CD8-positive, alpha-beta memory T cell (primary cell): ENCODE measurements at regions not wholly inside any gene's neighbourhood (a gene's known extent, or its start where the extent isn't known, plus 50 kb on each side); places are given as distances from the start of the nearest gene placed in this dataset.

Experiments used
- CTCF ChIA-PET: fragments of 350-600 bp; sonication (Branson Sonifier 250); formaldehyde crosslinking; loops from one replicate; lab custom pipeline; 2021; ENCODE audit warnings: antibody characterized with exemption; lab: Charles Lee
- POLR2A ChIA-PET: fragments of 350-600 bp; sonication (Branson Sonifier 250); formaldehyde crosslinking; loops from one replicate; lab custom pipeline; 2021; ENCODE audit warnings: antibody characterized with exemption; lab: Charles Lee
- DNase-seq, 5 donors: peaks; one replicate each; pipeline versions ENCODE4 v3.0.0 to v3.0.0-alpha.2; 2020 to 2022; ENCODE audit warnings: mixed read lengths in 1 of 5
- H3K27ac ChIP-seq: one replicate; pipeline ENCODE4 v1.7.0; 2013; ENCODE audit warnings: low read depth, mild to moderate bottlenecking, low read length, moderate library complexity
- H3K27me3 ChIP-seq: 2 replicates; pipeline ENCODE4 v1.7.0; 2013; ENCODE audit warnings: low read length, mild to moderate bottlenecking; ENCODE audit not compliant: insufficient read depth, poor library complexity, severe bottlenecking
- H3K36me3 ChIP-seq: 2 replicates; pipeline ENCODE4 v1.7.0; 2013; ENCODE audit warnings: mild to moderate bottlenecking, low read length, moderate library complexity; ENCODE audit not compliant: insufficient read depth
- H3K4me1 ChIP-seq: 2 replicates; pipeline ENCODE4 v1.7.0; 2013; ENCODE audit warnings: mild to moderate bottlenecking, low read length, moderate library complexity; ENCODE audit not compliant: insufficient read depth
- H3K4me3 ChIP-seq: 2 replicates; pipeline ENCODE4 v1.7.0; 2013; ENCODE audit warnings: mild to moderate bottlenecking, low read length
- H3K9me3 ChIP-seq: 2 replicates; pipeline ENCODE4 v1.7.0; 2013; ENCODE audit warnings: mild to moderate bottlenecking, low read length
- H3K27ac Mint-ChIP-seq, 8 donors: one replicate each; pipeline ENCODE4 v1.8.0; 2020 to 2021; ENCODE audit warnings: mixed read lengths in 8 of 8, mild to moderate bottlenecking in 6 of 8, inconsistent platforms in 3 of 8, moderate library complexity in 3 of 8
- H3K27me3 Mint-ChIP-seq, 2 donors: one replicate each; pipeline ENCODE4 v1.8.0; 2020 to 2021; ENCODE audit warnings: mixed read lengths in 2 of 2, mild to moderate bottlenecking in 1 of 2, moderate library complexity in 1 of 2
- H3K36me3 Mint-ChIP-seq, 3 donors: one replicate each; pipeline ENCODE4 v1.8.0; 2020 to 2021; ENCODE audit warnings: mixed read lengths in 3 of 3, inconsistent platforms in 1 of 3, mild to moderate bottlenecking in 1 of 3
- H3K4me1 Mint-ChIP-seq, 3 donors: one replicate each; pipeline ENCODE4 v1.8.0; 2020 to 2021; ENCODE audit warnings: mixed read lengths in 3 of 3, inconsistent platforms in 1 of 3, mild to moderate bottlenecking in 1 of 3
- H3K4me3 Mint-ChIP-seq, 7 donors: one replicate each; pipeline ENCODE4 v1.8.0; 2020 to 2021; ENCODE audit warnings: mixed read lengths in 7 of 7, mild to moderate bottlenecking in 6 of 7, moderate library complexity in 4 of 7, inconsistent platforms in 2 of 7
- H3K9me3 Mint-ChIP-seq, 5 donors: one replicate each; pipeline ENCODE4 v1.8.0; 2020 to 2022; ENCODE audit warnings: mixed read lengths in 5 of 5, mild to moderate bottlenecking in 3 of 5, moderate library complexity in 2 of 5, inconsistent platforms in 1 of 5

GRCh38 chr4:38213083-38213805 lies 253.0 kb downstream of the PTTG2 start:
- peaks cover 0 to 4% (median 2%) of the 10 kb centered on the region in 5 donors for H3K9me3 Mint-ChIP-seq
- H3K36me3 Mint-ChIP-seq, result peaks cover 0 to 8% (median 1%) of the 10 kb centered on the region in 3 donors
- H3K27ac Mint-ChIP-seq, result peak overlapping the region in 1 of 8 donors; percentile 0
- H3K27me3 ChIP-seq, result no peaks in the 10 kb centered on the region
- POLR2A ChIA-PET, result interaction anchor here (0.7 kb wide), 1 partner anchor 1314 kb away, joined by 5 read pairs; the partner anchor contains the start of gene UGDH
- no peak for DNase-seq
- no peak overlapping the region for H3K27ac ChIP-seq
- no peaks in the 10 kb centered on the region for H3K9me3 ChIP-seq
- H3K4me1 Mint-ChIP-seq, result peaks cover 0 to 2% (median 0%) of the 10 kb centered on the region in 3 donors
- H3K4me3 Mint-ChIP-seq, result no peak overlapping the region
- no peaks in the 10 kb centered on the region for H3K4me1 ChIP-seq
- H3K27me3 Mint-ChIP-seq, result peaks cover 0 to 1% of the 10 kb centered on the region in 2 donors
- no peak overlapping the region for H3K4me3 ChIP-seq
- CTCF ChIA-PET, result interaction anchor here (1.5 kb wide), 1 partner anchor 33 kb away, joined by 3 read pairs; no protein-coding TSS in a partner anchor
- no peaks in the 10 kb centered on the region for H3K36me3 ChIP-seq

GRCh38 chr4:38222892-38223291 lies 262.7 kb downstream of the PTTG2 start:
- no peak for DNase-seq
- Mint-ChIP-seq H3K4me1 (no peaks in the 10 kb centered on the region), H3K27me3 (peaks cover 0 to 1% of the 10 kb centered on the region in 2 donors), H3K9me3 (peaks cover 0 to 4% (median 0%) of the 10 kb centered on the region in 5 donors), H3K27ac (no peak overlapping the region), H3K4me3 (no peak overlapping the region), H3K36me3 (peaks cover 0 to 5% (median 3%) of the 10 kb centered on the region in 3 donors)
- no peaks in the 10 kb centered on the region for H3K36me3 ChIP-seq
- POLR2A ChIA-PET, result no interaction called here
- H3K9me3 ChIP-seq, result no peaks in the 10 kb centered on the region
- CTCF ChIA-PET, result no interaction called here
- H3K4me3 ChIP-seq, result no peak overlapping the region
- H3K4me1 ChIP-seq, result no peaks in the 10 kb centered on the region
- H3K27me3 ChIP-seq, result no peaks in the 10 kb centered on the region
- no peak overlapping the region for H3K27ac ChIP-seq

- H3K9me3 Mint-ChIP-seq, result peaks cover 0 to 4% (median 0%) of the 10 kb centered on the region in 5 donors
- DNase-seq, result no peak
- no peak overlapping the region for H3K27ac Mint-ChIP-seq
- no peak overlapping the region for H3K27ac ChIP-seq
- H3K4me3 ChIP-seq, result no peak overlapping the region
- H3K36me3 Mint-ChIP-seq, result peaks cover 0 to 5% (median 3%) of the 10 kb centered on the region in 3 donors
- no peaks in the 10 kb centered on the region for H3K9me3 ChIP-seq
- H3K4me1 ChIP-seq, result no peaks in the 10 kb centered on the region
- no peaks in the 10 kb centered on the region for H3K36me3 ChIP-seq
- H3K4me3 Mint-ChIP-seq, result no peak overlapping the region
- ChIA-PET CTCF (no interaction called here), POLR2A (no interaction called here)
- H3K27me3 Mint-ChIP-seq, result peaks cover 0 to 1% of the 10 kb centered on the region in 2 donors
- no peaks in the 10 kb centered on the region for H3K27me3 ChIP-seq
- H3K4me1 Mint-ChIP-seq, result no peaks in the 10 kb centered on the region
Observed at GRCh38 chr4:38223306-38223705, 263.1 kb downstream of the PTTG2 start.

- no peak overlapping the region for H3K27ac ChIP-seq
- no peak overlapping the region for H3K27ac Mint-ChIP-seq
- no peaks in the 10 kb centered on the region for H3K9me3 ChIP-seq
- H3K36me3 Mint-ChIP-seq, result peaks cover 0 to 5% (median 3%) of the 10 kb centered on the region in 3 donors
- no peak overlapping the region for H3K4me3 Mint-ChIP-seq
- H3K4me3 ChIP-seq, result no peak overlapping the region
- H3K9me3 Mint-ChIP-seq, result peaks cover 0 to 4% (median 0%) of the 10 kb centered on the region in 5 donors
- H3K27me3 ChIP-seq, result no peaks in the 10 kb centered on the region
- no peaks in the 10 kb centered on the region for H3K4me1 ChIP-seq
- no peak for DNase-seq
- CTCF ChIA-PET, result interaction anchor here (1.0 kb wide), 1 partner anchor 107 kb away, joined by 3 read pairs; no protein-coding TSS in a partner anchor
- peaks cover 0 to 1% of the 10 kb centered on the region in 2 donors for H3K27me3 Mint-ChIP-seq
- POLR2A ChIA-PET, result no interaction called here
- no peaks in the 10 kb centered on the region for H3K4me1 Mint-ChIP-seq
- no peaks in the 10 kb centered on the region for H3K36me3 ChIP-seq
Observed at GRCh38 chr4:38223782-38224236, 263.6 kb downstream of the PTTG2 start.

GRCh38 chr4:38224850-38225249 lies 264.7 kb downstream of the PTTG2 start:
- no peaks in the 10 kb centered on the region for H3K36me3 ChIP-seq
- H3K27ac Mint-ChIP-seq, result no peak overlapping the region
- no peaks in the 10 kb centered on the region for H3K9me3 ChIP-seq
- H3K4me1 ChIP-seq, result no peaks in the 10 kb centered on the region
- peak overlapping the region in 1 of 7 donors; percentile 33 for H3K4me3 Mint-ChIP-seq
- no peak for DNase-seq
- H3K27me3 Mint-ChIP-seq, result peaks cover 0 to 1% of the 10 kb centered on the region in 2 donors
- peaks cover 0 to 4% (median 0%) of the 10 kb centered on the region in 5 donors for H3K9me3 Mint-ChIP-seq
- no peaks in the 10 kb centered on the region for H3K27me3 ChIP-seq
- POLR2A ChIA-PET, result no interaction called here
- H3K36me3 Mint-ChIP-seq, result peaks cover 0 to 5% (median 3%) of the 10 kb centered on the region in 3 donors
- H3K4me3 ChIP-seq, result no peak overlapping the region
- CTCF ChIA-PET, result interaction anchor here (1.0 kb wide), 1 partner anchor 106 kb away, joined by 3 read pairs; no protein-coding TSS in a partner anchor
- H3K27ac ChIP-seq, result no peak overlapping the region
- no peaks in the 10 kb centered on the region for H3K4me1 Mint-ChIP-seq

GRCh38 chr4:38226170-38226569 lies 266.0 kb downstream of the PTTG2 start:
- H3K27me3 Mint-ChIP-seq, result peaks cover 0 to 1% of the 10 kb centered on the region in 2 donors
- CTCF ChIA-PET, result no interaction called here
- peaks cover 0 to 4% (median 0%) of the 10 kb centered on the region in 5 donors for H3K9me3 Mint-ChIP-seq
- Histone ChIP-seq H3K27me3 (no peaks in the 10 kb centered on the region), H3K27ac (no peak overlapping the region), H3K4me1 (no peaks in the 10 kb centered on the region), H3K4me3 (no peak overlapping the region), H3K36me3 (no peaks in the 10 kb centered on the region), H3K9me3 (no peaks in the 10 kb centered on the region)
- POLR2A ChIA-PET, result interaction anchor here (0.7 kb wide), 1 partner anchor 128 kb away, joined by 4 read pairs; no protein-coding TSS in a partner anchor
- no peak overlapping the region for H3K27ac Mint-ChIP-seq
- DNase-seq, result no peak
- no peak overlapping the region for H3K4me3 Mint-ChIP-seq
- H3K36me3 Mint-ChIP-seq, result peaks cover 0 to 5% (median 3%) of the 10 kb centered on the region in 3 donors
- no peaks in the 10 kb centered on the region for H3K4me1 Mint-ChIP-seq

- Mint-ChIP-seq H3K36me3 (peaks cover 0 to under 1% (median 0%) of the 10 kb centered on the region in 3 donors), H3K27ac (no peak overlapping the region), H3K27me3 (peaks cover 0 to 6% of the 10 kb centered on the region in 2 donors), H3K9me3 (peaks cover 0 to 2% (median 0%) of the 10 kb centered on the region in 5 donors), H3K4me1 (no peaks in the 10 kb centered on the region), H3K4me3 (no peak overlapping the region)
- ChIA-PET CTCF (no interaction called here), POLR2A (no interaction called here)
- no peaks in the 10 kb centered on the region for H3K4me1 ChIP-seq
- no peaks in the 10 kb centered on the region for H3K27me3 ChIP-seq
- no peaks in the 10 kb centered on the region for H3K9me3 ChIP-seq
- H3K36me3 ChIP-seq, result no peaks in the 10 kb centered on the region
- H3K4me3 ChIP-seq, result no peak overlapping the region
- DNase-seq, result no peak
- H3K27ac ChIP-seq, result no peak overlapping the region
Observed at GRCh38 chr4:38230121-38230801, 270.1 kb downstream of the PTTG2 start.
